Fibroblast of villous mesenchyme (primary cell): ENCODE measurements at regions not wholly inside any gene's neighbourhood (a gene's known extent, or its start where the extent isn't known, plus 50 kb on each side); places are given as distances from the start of the nearest gene placed in this dataset.

Source experiments
- DNase-seq: peaks from one replicate; pipeline ENCODE4 v3.0.0-alpha.2; 2010; ENCODE audit warnings: low read depth
- H3K4me3 ChIP-seq: 2 replicates; pipeline ENCODE4 v1.5.1; 2011; ENCODE audit warnings: low read depth, mild to moderate bottlenecking, low read length
- CTCF ChIP-seq: IDR thresholded peaks from 2 replicates; pipeline ENCODE4 v1.5.1; 2012; ENCODE audit warnings: low read depth, mild to moderate bottlenecking, low read length; ENCODE audit not compliant: insufficient read depth

- DNase-seq = no peak
- TF ChIP-seq CTCF = no peak
- H3K4me3 ChIP-seq = no peak overlapping the region
Measured at GRCh38 chr22:48646216-48646925, 1181.3 kb downstream of the BRD1 start.

DNA sequence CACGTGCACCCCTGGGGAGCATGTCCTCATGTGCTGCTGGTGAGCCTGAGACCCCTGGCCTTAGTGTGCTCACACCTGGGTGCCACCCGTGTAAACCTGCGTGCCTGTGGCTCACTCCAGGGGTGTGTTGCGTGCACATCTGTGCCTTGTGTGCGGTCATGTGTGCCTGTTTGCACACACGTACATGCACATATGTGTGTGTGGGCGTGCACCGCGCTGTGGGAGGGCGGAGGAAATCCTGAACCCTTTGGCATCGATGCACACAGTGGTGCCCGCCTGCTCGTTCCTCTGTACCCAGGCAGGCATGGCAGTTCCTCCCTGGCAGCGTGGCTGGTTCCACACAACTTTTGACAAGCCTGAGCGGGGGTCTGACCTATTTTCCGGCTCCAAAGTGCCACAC is 1181.9 kb downstream of the BRD1 start:
- TF ChIP-seq CTCF = no peak
- DNase-seq = no peak
- no peak overlapping the region for H3K4me3 ChIP-seq

DNA sequence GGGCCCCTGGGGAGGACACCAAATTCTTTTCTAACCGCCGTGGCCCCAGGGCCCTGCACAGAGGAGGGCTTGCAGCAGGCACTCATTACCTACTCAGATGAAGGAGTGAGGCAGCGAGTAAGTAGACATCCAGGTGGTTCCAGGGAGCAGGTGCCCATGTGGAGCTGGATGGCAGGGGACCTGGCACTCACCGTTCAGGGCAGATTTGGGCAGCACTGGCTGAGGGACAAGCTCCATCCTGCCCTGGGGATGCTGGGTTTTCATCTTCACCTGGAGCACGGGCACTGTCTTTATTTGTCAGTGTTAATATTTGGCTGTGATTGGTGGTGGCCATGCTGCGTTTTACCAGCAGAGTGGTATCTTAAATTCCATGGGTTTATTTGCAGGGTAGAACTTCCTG is 1182.7 kb downstream of the BRD1 start:
- no peak for TF ChIP-seq CTCF
- no peak for DNase-seq
- no peak overlapping the region for H3K4me3 ChIP-seq

GRCh38 chr22:48644108-48644507 is 1183.6 kb downstream of the BRD1 start:
- no peak for DNase-seq
- no peak for TF ChIP-seq CTCF
- H3K4me3 ChIP-seq = no peak overlapping the region

- TF ChIP-seq CTCF = no peak
- no peak for DNase-seq
- no peak overlapping the region for H3K4me3 ChIP-seq
Measured at GRCh38 chr22:48643066-48643731, 1184.5 kb downstream of the BRD1 start.

DNA sequence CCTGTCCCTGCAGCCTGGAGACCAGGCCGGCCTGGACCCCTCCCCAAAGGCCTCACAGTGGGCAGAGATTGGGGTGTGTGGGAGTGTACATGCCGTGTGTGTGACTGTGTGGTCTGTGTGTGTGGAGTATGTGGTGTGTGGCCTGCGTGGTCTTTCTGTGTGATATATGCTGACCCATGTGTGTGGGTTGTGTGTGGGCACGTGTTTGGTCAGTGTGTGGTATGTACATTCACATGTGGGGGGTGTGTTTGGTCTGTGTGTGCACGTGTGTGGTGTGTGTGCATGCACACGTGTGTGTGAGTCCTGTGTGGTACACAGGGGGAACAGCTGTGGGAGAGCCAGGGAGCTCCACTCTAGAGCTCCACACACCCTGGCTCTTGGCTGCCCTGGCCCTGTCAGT is 1185.1 kb downstream of the BRD1 start:
- no peak for DNase-seq
- no peak for TF ChIP-seq CTCF

More for the DNA sequence above, 1185.1 kb downstream of the BRD1 start:
- H3K4me3 ChIP-seq = no peak overlapping the region
